NCI-H1105 treated with DMSO at 0.1 percent for 48 hours (cell line): ENCODE measurements at regions not wholly inside any gene's neighbourhood (a gene's known extent, or its start where the extent isn't known, plus 50 kb on each side); places are given as distances from the start of the nearest gene placed in this dataset.
A peak's percentile ranks its signal among the peaks of the same experiment; 100 is the strongest.

Experiments used
- DNase-seq: peaks from one replicate; lab custom pipeline; 2025; lab: John Stamatoyannopoulos, UW

- no peak for DNase-seq
These were observed 251.1 kb upstream of the HTR2C start for GRCh38 chrX:114332766-114333165.

- no peak for DNase-seq
These were observed 249.4 kb upstream of the HTR2C start for GRCh38 chrX:114334473-114334982.

GRCh38 chrX:114338870-114339269, 245.0 kb upstream of the HTR2C start:
- DNase-seq = no peak

- DNase-seq = peak; percentile 59
These were observed 239.0 kb upstream of the HTR2C start for GRCh38 chrX:114344756-114345349.

DNA sequence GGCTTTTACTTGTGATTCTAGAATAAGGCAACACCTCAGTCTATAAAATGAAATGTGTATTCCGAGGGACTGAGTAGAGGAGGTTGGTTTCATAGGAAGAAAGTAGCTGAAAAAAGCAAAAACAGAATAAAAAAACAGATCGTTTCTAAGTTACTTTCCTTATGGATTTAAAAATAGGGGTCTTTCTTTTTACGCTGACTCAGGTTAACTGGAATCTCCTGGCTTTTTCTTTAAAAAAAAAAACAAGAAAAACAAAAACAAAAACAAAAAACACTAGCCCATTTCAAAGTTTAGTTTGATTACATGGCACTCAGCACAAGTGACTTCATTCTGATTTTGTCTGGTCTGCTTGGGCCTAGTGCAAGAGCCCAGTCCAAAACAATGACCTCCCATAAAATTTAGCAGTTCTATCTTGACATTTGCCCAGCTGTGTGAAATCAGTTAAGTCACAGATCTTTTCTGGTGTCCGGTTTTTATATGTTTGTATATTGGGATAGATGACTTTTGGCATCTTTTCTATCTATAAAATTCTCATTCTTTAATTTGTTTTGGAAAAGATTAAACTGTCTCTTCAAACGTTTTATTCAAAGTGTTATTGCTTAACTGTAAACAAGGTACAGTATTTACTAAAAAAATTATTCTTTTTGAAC, 222.7 kb upstream of the HTR2C start:
- DNase-seq = no peak

DNA sequence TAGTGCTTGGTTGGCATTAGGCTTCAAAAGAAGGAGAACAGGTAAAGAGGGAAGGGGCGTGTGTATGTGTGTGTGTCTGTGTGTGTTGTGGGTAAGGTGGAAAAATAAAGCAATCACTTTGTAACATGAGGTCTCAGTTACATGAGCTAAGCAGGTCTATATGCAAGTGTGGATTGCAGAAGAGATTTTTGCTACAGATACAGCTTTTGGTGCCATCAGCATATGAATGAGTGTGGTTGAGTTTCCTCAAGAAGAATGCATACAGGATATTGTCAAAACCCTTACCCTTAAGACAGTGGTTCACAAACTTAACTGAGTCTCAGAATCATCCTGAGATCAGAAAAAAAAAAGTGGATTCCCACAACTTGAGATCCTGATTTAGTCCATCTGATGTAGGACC, 220.5 kb upstream of the HTR2C start:
- no peak for DNase-seq

DNA sequence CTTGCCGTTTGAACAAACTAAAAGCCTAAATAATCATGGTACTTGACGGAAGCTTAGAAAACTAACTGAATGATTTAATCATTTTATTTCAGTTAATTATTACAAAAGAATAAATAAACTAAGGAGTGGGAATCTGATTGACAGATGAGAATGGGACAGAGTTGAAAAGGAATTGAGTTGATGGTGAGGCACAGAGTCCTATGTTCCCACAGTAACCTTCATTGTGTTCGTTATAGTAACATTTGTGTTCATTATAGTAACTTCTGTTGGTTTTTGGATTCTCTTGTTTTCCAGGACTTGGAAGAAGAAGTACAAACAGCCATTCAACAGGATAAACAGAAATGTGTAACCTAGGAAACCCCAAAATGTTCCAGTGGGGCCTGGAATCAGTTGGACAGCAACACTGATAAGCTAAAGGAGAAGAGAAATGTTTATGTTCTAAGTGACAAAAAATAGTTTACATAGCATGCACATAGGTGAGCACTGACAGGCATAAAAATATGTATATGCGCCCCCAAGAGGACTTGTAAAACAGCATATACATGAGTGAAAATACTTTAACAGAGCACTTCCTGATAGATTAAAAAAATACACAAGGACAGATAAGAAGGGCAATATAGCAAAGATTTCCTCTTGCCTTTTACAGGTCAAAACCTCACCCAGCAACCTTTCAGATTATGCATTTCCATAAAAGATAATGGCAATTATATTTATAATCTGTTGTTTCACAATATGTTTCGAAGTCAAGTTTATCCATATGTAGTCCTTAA, 218.6 kb upstream of the HTR2C start:
- DNase-seq = no peak

DNA sequence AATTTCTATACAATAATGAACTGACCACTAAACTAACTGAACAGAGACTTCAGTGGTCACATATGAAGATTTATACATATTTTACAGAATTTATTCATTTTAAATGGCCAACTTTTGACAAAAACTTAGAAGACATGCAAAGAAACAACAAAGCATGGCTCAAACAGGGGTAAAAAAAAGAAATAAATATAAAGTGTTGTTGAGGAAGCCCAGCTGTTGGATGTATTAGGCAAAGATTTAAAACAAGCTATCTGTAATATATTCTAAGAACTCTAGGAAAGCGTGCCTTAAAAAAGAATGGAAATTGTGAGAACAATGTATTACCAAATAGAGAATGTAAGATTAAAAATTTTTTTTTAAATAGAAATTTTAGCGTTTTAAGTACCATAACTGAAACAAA, 210.9 kb upstream of the HTR2C start:
- DNase-seq = no peak

DNA sequence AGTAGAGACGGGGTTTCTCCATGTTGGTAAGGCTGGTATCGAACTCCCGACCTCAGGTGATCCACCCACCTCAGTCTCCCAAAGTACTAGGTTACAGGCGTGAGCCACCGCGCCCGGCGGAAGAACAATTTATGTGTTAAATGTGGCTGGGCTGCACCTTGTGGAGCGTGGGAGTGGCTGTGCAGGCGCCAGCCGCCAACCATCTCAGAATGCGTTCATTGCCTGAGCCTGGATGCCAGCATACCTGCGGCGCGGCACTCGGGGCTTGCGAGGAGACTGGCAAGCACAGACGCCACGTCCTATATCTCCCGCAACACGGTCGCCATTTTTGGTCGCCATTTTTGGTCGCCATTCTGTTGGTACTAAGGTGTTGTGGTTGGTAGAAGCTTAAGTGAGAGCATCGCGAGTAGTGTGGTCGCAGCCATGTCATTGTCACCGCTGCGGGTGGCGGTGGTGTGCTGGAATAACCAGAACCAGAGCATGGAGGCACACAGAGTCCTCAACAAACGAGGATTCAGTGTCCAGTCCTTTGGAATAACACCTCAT, 193.6 kb upstream of the HTR2C start:
- no peak for DNase-seq
